Hepatocyte (in vitro differentiated cells): ENCODE measurements at regions not wholly inside any gene's neighbourhood (a gene's known extent, or its start where the extent isn't known, plus 50 kb on each side); places are given as distances from the start of the nearest gene placed in this dataset.

Experiments
- CTCF ChIP-seq: fragments of 200-600 bp; sonication (generic); IDR thresholded peaks from 2 replicates; pipeline ENCODE4 v1.5.1; 2016; ENCODE audit warnings: antibody characterized with exemption, mild to moderate bottlenecking; ENCODE audit not compliant: poor library complexity
- EZH2 ChIP-seq: fragments of 200-600 bp; sonication (generic); IDR thresholded peaks from 2 replicates; pipeline ENCODE4 v1.6.1; 2016; ENCODE audit warnings: antibody characterized with exemption, mild to moderate bottlenecking, borderline replicate concordance

GRCh38 chr18:75790111-75790510, 362.6 kb upstream of the SMIM21 start:
- TF ChIP-seq CTCF (no peak), EZH2 (no peak)
